IPS-NIHi7 (cell line): ENCODE measurements at regions not wholly inside any gene's neighbourhood (a gene's known extent, or its start where the extent isn't known, plus 50 kb on each side); places are given as distances from the start of the nearest gene placed in this dataset.
A peak's percentile ranks its signal among the peaks of the same experiment; 100 is the strongest.

Experiments used
- DNase-seq: peaks from one replicate; pipeline ENCODE4 v3.0.0; 2012; ENCODE audit warnings: mixed read lengths; ENCODE audit errors: extremely low spot score

GRCh38 chr2:2542966-2543611, 212.0 kb upstream of the MYT1L start:
- peak; percentile 69 for DNase-seq

DNA sequence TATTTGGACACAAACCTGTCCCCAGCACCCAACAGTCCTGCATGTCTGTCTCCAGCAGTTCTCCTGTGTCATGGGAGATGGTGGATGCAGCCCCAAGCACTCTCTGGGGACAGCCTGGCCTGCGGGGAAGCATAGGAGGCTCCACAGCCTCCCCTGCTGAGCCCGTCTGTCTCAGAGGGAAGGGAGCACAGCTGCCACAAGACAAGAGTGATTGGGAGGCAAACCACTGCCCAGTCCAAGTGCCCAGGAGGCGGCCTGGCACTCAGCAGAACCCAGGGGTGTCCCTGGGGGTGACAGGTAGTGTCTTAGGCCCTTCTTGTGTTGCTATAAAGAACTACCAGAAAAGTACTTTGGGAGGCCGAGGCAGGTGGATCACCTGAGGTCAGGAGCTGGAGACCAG, 211.2 kb upstream of the MYT1L start:
- no peak for DNase-seq

DNA sequence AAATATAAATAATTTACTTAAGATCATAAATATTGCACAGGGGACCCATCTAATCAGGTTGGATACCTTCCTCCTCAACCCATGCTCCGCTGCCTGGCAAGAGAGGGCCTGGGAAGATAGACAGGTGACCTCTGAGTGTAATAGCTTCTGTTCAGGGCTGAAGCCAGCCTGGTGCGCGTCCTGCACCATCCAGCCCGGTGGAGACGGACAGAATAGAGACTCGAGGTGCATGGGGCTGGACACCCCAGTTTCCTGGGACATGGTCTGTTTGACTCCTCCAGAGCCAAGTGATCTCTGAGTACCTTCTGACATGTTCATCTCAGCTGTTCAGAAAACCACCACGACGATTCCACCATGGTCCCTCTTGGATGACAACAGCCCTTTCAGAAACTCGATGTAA, 209.3 kb upstream of the MYT1L start:
- DNase-seq: no peak

DNA sequence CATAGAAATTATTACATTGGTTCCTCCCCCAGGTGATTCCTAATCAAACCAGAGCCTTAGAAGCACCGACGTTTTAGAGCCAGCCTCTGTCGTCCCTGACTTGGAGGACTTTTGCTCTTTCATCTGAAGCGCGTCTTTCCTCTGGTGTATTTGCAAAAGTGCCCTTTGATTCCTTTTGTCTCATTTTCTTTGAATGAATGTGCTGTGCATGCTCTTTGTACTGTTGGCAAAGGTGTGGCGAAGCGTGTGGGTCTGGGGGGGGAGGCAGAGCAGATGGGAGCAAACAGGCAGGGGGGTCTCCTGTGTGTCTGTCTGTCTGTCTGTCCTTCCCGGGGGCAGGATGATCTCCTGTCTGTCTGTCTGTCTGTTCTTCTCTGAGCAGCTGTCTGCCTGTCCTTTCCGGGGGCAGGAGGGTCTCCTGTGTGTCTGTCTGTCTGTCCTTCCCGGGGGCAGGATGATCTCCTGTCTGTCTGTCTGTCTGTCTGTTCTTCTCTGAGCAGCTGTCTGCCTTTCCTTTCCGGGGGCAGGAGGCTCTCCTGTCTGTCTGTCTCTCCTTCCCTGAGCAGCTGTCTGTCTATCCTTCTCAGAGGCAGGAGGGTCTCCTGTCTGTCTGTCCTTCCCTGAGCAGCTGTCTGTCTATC, 205.5 kb upstream of the MYT1L start:
- DNase-seq: no peak

DNA sequence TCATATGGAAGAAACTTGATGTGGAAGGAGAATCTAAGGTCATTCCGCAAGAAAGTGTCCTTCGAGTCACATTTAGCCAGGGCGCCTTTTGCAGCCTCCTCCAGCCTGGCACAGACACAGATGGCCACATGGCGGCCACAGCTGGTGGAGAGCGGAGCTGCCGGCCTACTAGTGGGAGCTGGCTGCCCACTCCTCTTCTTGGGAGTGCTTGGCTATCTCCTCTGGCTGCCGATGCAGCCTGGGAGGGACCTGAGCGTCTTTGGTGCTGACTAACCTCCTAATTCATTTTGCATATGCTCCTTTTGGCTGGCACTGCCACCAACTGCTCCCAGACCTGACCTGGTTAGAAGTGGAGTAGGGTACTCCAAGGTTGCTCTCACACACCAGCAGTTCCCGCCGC, 199.3 kb upstream of the MYT1L start:
- DNase-seq: no peak

GRCh38 chr2:2528846-2529245, 197.8 kb upstream of the MYT1L start:
- DNase-seq: no peak

GRCh38 chr2:2527148-2527547, 196.1 kb upstream of the MYT1L start:
- DNase-seq: no peak

GRCh38 chr2:2524348-2524941, 193.4 kb upstream of the MYT1L start:
- no peak for DNase-seq

DNA sequence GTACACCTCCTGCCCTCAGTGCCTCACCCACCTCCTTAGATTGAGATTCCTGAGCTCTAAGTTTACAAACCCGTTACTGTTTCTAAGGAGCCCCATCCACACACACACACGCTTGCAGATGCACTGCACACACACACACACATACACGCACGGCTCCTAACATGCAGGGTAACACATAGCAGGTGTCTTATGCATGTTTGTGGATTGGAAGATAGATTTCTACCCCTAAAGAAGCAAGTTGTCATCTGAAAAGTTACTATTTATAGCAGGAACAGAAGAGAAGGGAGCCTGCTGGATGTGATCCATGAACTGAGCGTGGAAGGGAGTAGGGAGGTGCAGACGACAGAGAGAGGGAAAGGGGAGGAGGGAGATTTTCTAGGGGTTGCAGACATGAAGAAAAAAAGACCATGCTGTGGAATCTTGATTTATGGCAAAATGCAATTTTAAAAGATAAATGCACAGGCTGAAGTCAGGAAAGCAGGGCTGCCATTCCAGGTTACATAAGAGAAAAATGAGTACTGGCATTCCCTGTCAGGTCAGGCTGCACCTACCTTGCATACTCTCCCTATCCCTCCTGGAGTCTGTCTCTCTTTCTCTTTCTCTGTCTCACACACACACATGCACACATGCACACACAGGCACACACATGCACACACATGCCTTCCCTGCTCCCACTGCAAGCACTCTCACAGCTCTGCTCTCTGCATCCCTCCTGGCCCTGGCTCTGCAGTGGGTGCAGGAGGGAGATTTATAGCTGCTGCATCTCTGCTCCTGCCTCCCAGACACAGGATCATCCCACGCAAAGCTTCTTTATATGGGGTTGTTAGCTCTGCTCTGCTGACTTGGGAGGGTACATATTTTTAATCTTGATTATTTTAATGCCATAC, 192.6 kb upstream of the MYT1L start:
- DNase-seq: no peak

DNA sequence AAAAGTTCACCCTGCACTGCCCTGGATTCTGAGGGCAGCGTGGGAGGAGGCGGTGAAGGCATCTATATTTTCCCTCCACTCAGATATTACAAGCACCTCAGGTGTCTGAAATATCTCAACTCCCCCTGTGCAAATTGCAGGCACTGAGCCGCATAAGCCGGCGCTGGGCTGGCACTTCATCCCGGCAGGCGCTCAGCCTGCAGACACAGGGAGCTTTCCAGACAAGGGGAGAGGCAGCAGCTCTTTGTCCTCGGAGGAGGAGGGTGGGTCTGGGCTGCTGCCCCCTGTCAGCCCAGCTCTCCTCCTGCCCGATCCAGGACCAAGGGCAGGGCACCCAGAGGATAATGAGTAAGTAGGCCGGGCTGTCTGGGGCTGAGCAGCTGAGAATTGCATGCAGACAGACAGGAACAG, 189.3 kb upstream of the MYT1L start:
- DNase-seq: peak; percentile 47

DNA sequence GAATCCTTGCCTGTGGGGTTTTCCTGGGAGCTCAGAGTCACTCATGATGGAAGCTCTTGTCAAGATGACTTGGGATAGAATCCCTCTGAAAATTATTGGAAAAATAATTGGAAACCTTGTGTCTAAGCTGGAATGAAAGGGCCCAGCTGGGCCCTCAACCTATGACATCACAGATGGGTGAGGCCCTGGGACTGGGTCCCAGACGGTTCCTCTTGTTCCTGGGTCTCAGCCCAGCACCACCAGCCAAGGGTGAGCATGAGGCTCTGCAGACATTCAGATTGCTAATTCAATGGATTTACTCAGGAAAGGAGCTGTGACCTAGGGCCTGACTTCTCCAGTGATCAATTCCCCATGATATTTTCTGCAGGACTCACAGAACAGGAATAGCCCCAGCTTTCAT, 188.3 kb upstream of the MYT1L start:
- DNase-seq: no peak

GRCh38 chr2:2517399-2517798, 186.3 kb upstream of the MYT1L start:
- DNase-seq: no peak

GRCh38 chr2:2516386-2516785, 185.3 kb upstream of the MYT1L start:
- DNase-seq: no peak

- no peak for DNase-seq
Observed at GRCh38 chr2:2512931-2513330, 181.9 kb upstream of the MYT1L start.

DNA sequence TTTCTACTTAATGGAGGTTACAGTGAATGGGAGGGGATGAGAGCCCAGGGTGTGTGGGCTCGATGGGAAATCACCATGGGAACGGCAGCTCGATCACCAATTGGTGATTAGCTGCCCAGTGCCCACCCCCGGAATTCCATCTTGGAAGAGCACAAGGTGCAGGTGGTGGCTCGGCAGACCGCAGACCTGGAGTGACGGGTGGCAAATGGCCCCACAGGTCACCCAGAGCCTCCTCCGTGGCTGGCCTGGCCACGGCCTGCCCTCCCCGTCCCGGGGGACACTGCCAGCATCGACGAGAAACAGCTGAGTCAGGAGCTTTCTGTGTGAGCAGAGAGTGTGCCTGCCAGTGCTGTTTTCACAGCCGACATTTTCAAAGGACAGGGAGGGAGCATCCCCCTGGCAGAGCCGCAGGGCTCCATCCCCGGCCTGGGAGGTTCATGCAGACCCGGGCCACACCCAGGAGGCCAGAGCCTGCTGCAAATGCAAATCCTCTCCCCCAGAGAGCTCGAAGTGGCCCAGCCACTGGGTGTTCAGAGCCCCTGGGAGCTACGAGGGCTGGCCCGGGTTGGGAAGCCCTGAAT, 176.4 kb upstream of the MYT1L start:
- no peak for DNase-seq

GRCh38 chr2:2506536-2506935, 175.5 kb upstream of the MYT1L start:
- no peak for DNase-seq

- no peak for DNase-seq
Observed at GRCh38 chr2:2505604-2506003, 174.5 kb upstream of the MYT1L start.

GRCh38 chr2:2503864-2504418, 172.9 kb upstream of the MYT1L start:
- no peak for DNase-seq

GRCh38 chr2:2502201-2502549, 171.1 kb upstream of the MYT1L start:
- no peak for DNase-seq

GRCh38 chr2:2501454-2502200, 170.6 kb upstream of the MYT1L start:
- no peak for DNase-seq

DNA sequence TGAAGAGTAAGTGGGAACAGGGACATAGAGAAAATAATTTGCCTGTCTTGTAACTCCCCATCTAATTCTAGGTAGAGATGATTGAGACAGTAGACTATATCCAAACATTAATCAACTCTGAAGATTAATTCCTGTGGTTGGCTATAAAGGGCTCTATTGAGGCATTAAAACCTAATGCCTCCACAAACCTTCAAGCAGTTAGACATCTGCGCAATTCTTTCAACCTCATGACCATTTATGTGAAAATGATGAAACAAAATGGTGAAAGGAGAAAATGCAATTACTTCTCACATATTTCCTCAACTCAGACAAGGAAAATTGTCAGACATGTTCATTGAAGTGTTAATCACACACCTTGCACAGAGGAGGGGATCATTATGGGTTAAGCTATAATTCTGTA, 164.5 kb upstream of the MYT1L start:
- DNase-seq: no peak
